ENCODE measurements at regions not wholly inside any gene's neighbourhood (a gene's known extent, or its start where the extent isn't known, plus 50 kb on each side); places are given as distances from the start of the nearest gene placed in this dataset.

- no peak overlapping the region for H3K27ac ChIP-seq (ENCODE audit: low read depth, low read length)
- no peaks in the 10 kb centered on the region for H3K36me3 ChIP-seq (ENCODE audit: insufficient read depth, low read length)
- no peaks in the 10 kb centered on the region for H3K4me1 ChIP-seq (ENCODE audit: control insufficient read depth, insufficient read depth, low read length, unreplicated experiment)
- no peak overlapping the region for H3K4me3 ChIP-seq (ENCODE audit: low read depth, low read length)
- no peak overlapping the region for H2AFZ ChIP-seq (ENCODE audit: low read length, unreplicated experiment)
- no peaks in the 10 kb centered on the region for H3K27me3 ChIP-seq (ENCODE audit: insufficient read depth, low read length)
- H3K79me2 ChIP-seq (ENCODE audit: control insufficient read depth, insufficient read depth, low read length, unreplicated experiment) = no peaks in the 10 kb centered on the region
Observed at GRCh38 chr5:18091142-18091541, 456.9 kb downstream of the TAF11L14 start.

- H3K79me2 ChIP-seq (ENCODE audit: control insufficient read depth, insufficient read depth, low read length, unreplicated experiment) = no peaks in the 10 kb centered on the region
- H3K27me3 ChIP-seq (ENCODE audit: insufficient read depth, low read length) = no peaks in the 10 kb centered on the region
- H3K4me3 ChIP-seq (ENCODE audit: low read depth, low read length) = no peak overlapping the region
- H3K27ac ChIP-seq (ENCODE audit: low read depth, low read length) = no peak overlapping the region
- no peak overlapping the region for H2AFZ ChIP-seq (ENCODE audit: low read length, unreplicated experiment)
- no peaks in the 10 kb centered on the region for H3K4me1 ChIP-seq (ENCODE audit: control insufficient read depth, insufficient read depth, low read length, unreplicated experiment)
- no peaks in the 10 kb centered on the region for H3K36me3 ChIP-seq (ENCODE audit: insufficient read depth, low read length)
Observed at GRCh38 chr5:18091758-18092157, 457.5 kb downstream of the TAF11L14 start.

GRCh38 chr5:18095061-18095460 is 460.8 kb downstream of the TAF11L14 start:
- Histone ChIP-seq H3K27ac (ENCODE audit: low read depth, low read length) (no peak overlapping the region), H3K4me3 (ENCODE audit: low read depth, low read length) (no peak overlapping the region), H3K79me2 (ENCODE audit: control insufficient read depth, insufficient read depth, low read length, unreplicated experiment) (no peaks in the 10 kb centered on the region), H3K36me3 (ENCODE audit: insufficient read depth, low read length) (no peaks in the 10 kb centered on the region), H3K27me3 (ENCODE audit: insufficient read depth, low read length) (no peaks in the 10 kb centered on the region), H3K4me1 (ENCODE audit: control insufficient read depth, insufficient read depth, low read length, unreplicated experiment) (no peaks in the 10 kb centered on the region), H2AFZ (ENCODE audit: low read length, unreplicated experiment) (no peak overlapping the region)

GRCh38 chr5:18097817-18098216 is 463.6 kb downstream of the TAF11L14 start:
- Histone ChIP-seq H3K4me1 (ENCODE audit: control insufficient read depth, insufficient read depth, low read length, unreplicated experiment) (no peaks in the 10 kb centered on the region), H3K27me3 (ENCODE audit: insufficient read depth, low read length) (no peaks in the 10 kb centered on the region), H3K36me3 (ENCODE audit: insufficient read depth, low read length) (no peaks in the 10 kb centered on the region), H2AFZ (ENCODE audit: low read length, unreplicated experiment) (no peak overlapping the region), H3K4me3 (ENCODE audit: low read depth, low read length) (no peak overlapping the region), H3K27ac (ENCODE audit: low read depth, low read length) (no peak overlapping the region), H3K79me2 (ENCODE audit: control insufficient read depth, insufficient read depth, low read length, unreplicated experiment) (no peaks in the 10 kb centered on the region)

GRCh38 chr5:18098691-18099090 is 464.4 kb downstream of the TAF11L14 start:
- no peaks in the 10 kb centered on the region for H3K79me2 ChIP-seq (ENCODE audit: control insufficient read depth, insufficient read depth, low read length, unreplicated experiment)
- H2AFZ ChIP-seq (ENCODE audit: low read length, unreplicated experiment) = no peak overlapping the region
- no peaks in the 10 kb centered on the region for H3K4me1 ChIP-seq (ENCODE audit: control insufficient read depth, insufficient read depth, low read length, unreplicated experiment)
- no peak overlapping the region for H3K4me3 ChIP-seq (ENCODE audit: low read depth, low read length)
- no peaks in the 10 kb centered on the region for H3K27me3 ChIP-seq (ENCODE audit: insufficient read depth, low read length)
- no peak overlapping the region for H3K27ac ChIP-seq (ENCODE audit: low read depth, low read length)
- H3K36me3 ChIP-seq (ENCODE audit: insufficient read depth, low read length) = no peaks in the 10 kb centered on the region

GRCh38 chr5:18099261-18099660 is 465.0 kb downstream of the TAF11L14 start:
- Histone ChIP-seq H3K27me3 (ENCODE audit: insufficient read depth, low read length) (no peaks in the 10 kb centered on the region), H3K36me3 (ENCODE audit: insufficient read depth, low read length) (no peaks in the 10 kb centered on the region), H3K4me1 (ENCODE audit: control insufficient read depth, insufficient read depth, low read length, unreplicated experiment) (no peaks in the 10 kb centered on the region), H3K4me3 (ENCODE audit: low read depth, low read length) (no peak overlapping the region), H3K79me2 (ENCODE audit: control insufficient read depth, insufficient read depth, low read length, unreplicated experiment) (no peaks in the 10 kb centered on the region), H2AFZ (ENCODE audit: low read length, unreplicated experiment) (no peak overlapping the region), H3K27ac (ENCODE audit: low read depth, low read length) (no peak overlapping the region)

GRCh38 chr5:18101532-18101931 is 467.3 kb downstream of the TAF11L14 start:
- H3K27me3 ChIP-seq (ENCODE audit: insufficient read depth, low read length) = no peaks in the 10 kb centered on the region
- H2AFZ ChIP-seq (ENCODE audit: low read length, unreplicated experiment) = no peak overlapping the region
- no peak overlapping the region for H3K27ac ChIP-seq (ENCODE audit: low read depth, low read length)
- no peaks in the 10 kb centered on the region for H3K4me1 ChIP-seq (ENCODE audit: control insufficient read depth, insufficient read depth, low read length, unreplicated experiment)
- H3K36me3 ChIP-seq (ENCODE audit: insufficient read depth, low read length) = no peaks in the 10 kb centered on the region
- H3K4me3 ChIP-seq (ENCODE audit: low read depth, low read length) = no peak overlapping the region
- H3K79me2 ChIP-seq (ENCODE audit: control insufficient read depth, insufficient read depth, low read length, unreplicated experiment) = no peaks in the 10 kb centered on the region

- H3K4me1 ChIP-seq (ENCODE audit: control insufficient read depth, insufficient read depth, low read length, unreplicated experiment) = no peaks in the 10 kb centered on the region
- no peak overlapping the region for H2AFZ ChIP-seq (ENCODE audit: low read length, unreplicated experiment)
Observed at GRCh38 chr5:18102733-18103132, 468.5 kb downstream of the TAF11L14 start.

GRCh38 chr5:18105449-18105848 is 471.2 kb downstream of the TAF11L14 start:
- Histone ChIP-seq H3K79me2 (ENCODE audit: control insufficient read depth, insufficient read depth, low read length, unreplicated experiment) (no peaks in the 10 kb centered on the region), H3K27me3 (ENCODE audit: insufficient read depth, low read length) (no peaks in the 10 kb centered on the region), H3K36me3 (ENCODE audit: insufficient read depth, low read length) (no peaks in the 10 kb centered on the region), H3K4me1 (ENCODE audit: control insufficient read depth, insufficient read depth, low read length, unreplicated experiment) (no peaks in the 10 kb centered on the region), H3K4me3 (ENCODE audit: low read depth, low read length) (no peak overlapping the region), H2AFZ (ENCODE audit: low read length, unreplicated experiment) (no peak overlapping the region), H3K27ac (ENCODE audit: low read depth, low read length) (no peak overlapping the region)

More at GRCh38 chr5:18102733-18103132, 468.5 kb downstream of the TAF11L14 start:
- Histone ChIP-seq H3K4me3 (ENCODE audit: low read depth, low read length) (no peak overlapping the region), H3K27me3 (ENCODE audit: insufficient read depth, low read length) (no peaks in the 10 kb centered on the region), H3K79me2 (ENCODE audit: control insufficient read depth, insufficient read depth, low read length, unreplicated experiment) (no peaks in the 10 kb centered on the region), H3K27ac (ENCODE audit: low read depth, low read length) (no peak overlapping the region), H3K36me3 (ENCODE audit: insufficient read depth, low read length) (no peaks in the 10 kb centered on the region)

GRCh38 chr5:18111906-18112465 is 477.7 kb downstream of the TAF11L14 start:
- no peaks in the 10 kb centered on the region for H3K36me3 ChIP-seq (ENCODE audit: insufficient read depth, low read length)
- no peaks in the 10 kb centered on the region for H3K4me1 ChIP-seq (ENCODE audit: control insufficient read depth, insufficient read depth, low read length, unreplicated experiment)
- no peak overlapping the region for H2AFZ ChIP-seq (ENCODE audit: low read length, unreplicated experiment)
- H3K27me3 ChIP-seq (ENCODE audit: insufficient read depth, low read length) = no peaks in the 10 kb centered on the region
- H3K4me3 ChIP-seq (ENCODE audit: low read depth, low read length) = no peak overlapping the region
- no peaks in the 10 kb centered on the region for H3K79me2 ChIP-seq (ENCODE audit: control insufficient read depth, insufficient read depth, low read length, unreplicated experiment)
- no peak overlapping the region for H3K27ac ChIP-seq (ENCODE audit: low read depth, low read length)

GRCh38 chr5:18113721-18114120 is 479.5 kb downstream of the TAF11L14 start:
- H3K36me3 ChIP-seq (ENCODE audit: insufficient read depth, low read length) = no peaks in the 10 kb centered on the region
- H3K27me3 ChIP-seq (ENCODE audit: insufficient read depth, low read length) = no peaks in the 10 kb centered on the region
- no peak overlapping the region for H3K4me3 ChIP-seq (ENCODE audit: low read depth, low read length)
- no peak overlapping the region for H3K27ac ChIP-seq (ENCODE audit: low read depth, low read length)
- no peaks in the 10 kb centered on the region for H3K4me1 ChIP-seq (ENCODE audit: control insufficient read depth, insufficient read depth, low read length, unreplicated experiment)
- H2AFZ ChIP-seq (ENCODE audit: low read length, unreplicated experiment) = no peak overlapping the region
- no peaks in the 10 kb centered on the region for H3K79me2 ChIP-seq (ENCODE audit: control insufficient read depth, insufficient read depth, low read length, unreplicated experiment)
